Endothelial cell (in vitro differentiated cells): ENCODE measurements at regions not wholly inside any gene's neighbourhood (a gene's known extent, or its start where the extent isn't known, plus 50 kb on each side); places are given as distances from the start of the nearest gene placed in this dataset.
A peak's percentile ranks its signal among the peaks of the same experiment; 100 is the strongest.

ENCODE experiments used
- DNase-seq: peaks from one replicate; pipeline ENCODE4 v3.0.0; 2021; ENCODE audit warnings: low spot score
- H3K27ac Mint-ChIP-seq: one replicate; pipeline ENCODE4 v1.8.0; 2021; ENCODE audit warnings: mixed read lengths, inconsistent platforms; ENCODE audit not compliant: unreplicated experiment
- H3K27me3 Mint-ChIP-seq: one replicate; pipeline ENCODE4 v1.8.0; 2021; ENCODE audit warnings: mild to moderate bottlenecking, moderate library complexity, mixed read lengths, inconsistent platforms; ENCODE audit not compliant: unreplicated experiment
- H3K36me3 Mint-ChIP-seq: one replicate; pipeline ENCODE4 v1.8.0; 2021; ENCODE audit warnings: mild to moderate bottlenecking, low read depth, mixed read lengths, inconsistent platforms; ENCODE audit not compliant: unreplicated experiment
- H3K4me1 Mint-ChIP-seq: one replicate; pipeline ENCODE4 v1.8.0; 2021; ENCODE audit warnings: mild to moderate bottlenecking, mixed read lengths, inconsistent platforms; ENCODE audit not compliant: unreplicated experiment
- H3K4me3 Mint-ChIP-seq: one replicate; pipeline ENCODE4 v1.8.0; 2021; ENCODE audit warnings: mild to moderate bottlenecking, mixed read lengths, inconsistent platforms; ENCODE audit not compliant: unreplicated experiment
- H3K9me3 Mint-ChIP-seq: one replicate; pipeline ENCODE4 v1.8.0; 2021; ENCODE audit warnings: mixed read lengths, inconsistent platforms; ENCODE audit not compliant: unreplicated experiment
- TF ChIP-seq, protein P1 (sequence below): fragments of 200-600 bp; sonication (generic); IDR thresholded peaks from one replicate; pipeline ENCODE4 v1.5.0; 2021; ENCODE audit warnings: antibody characterized with exemption; ENCODE audit not compliant: unreplicated experiment

- no peaks in the 10 kb centered on the region for H3K9me3 Mint-ChIP-seq
- H3K4me1 Mint-ChIP-seq, result peaks cover 2% of the 10 kb centered on the region
- no peak overlapping the region for H3K4me3 Mint-ChIP-seq
- H3K36me3 Mint-ChIP-seq, result no peaks in the 10 kb centered on the region
- DNase-seq, result no peak
- TF ChIP-seq, protein P1, sequence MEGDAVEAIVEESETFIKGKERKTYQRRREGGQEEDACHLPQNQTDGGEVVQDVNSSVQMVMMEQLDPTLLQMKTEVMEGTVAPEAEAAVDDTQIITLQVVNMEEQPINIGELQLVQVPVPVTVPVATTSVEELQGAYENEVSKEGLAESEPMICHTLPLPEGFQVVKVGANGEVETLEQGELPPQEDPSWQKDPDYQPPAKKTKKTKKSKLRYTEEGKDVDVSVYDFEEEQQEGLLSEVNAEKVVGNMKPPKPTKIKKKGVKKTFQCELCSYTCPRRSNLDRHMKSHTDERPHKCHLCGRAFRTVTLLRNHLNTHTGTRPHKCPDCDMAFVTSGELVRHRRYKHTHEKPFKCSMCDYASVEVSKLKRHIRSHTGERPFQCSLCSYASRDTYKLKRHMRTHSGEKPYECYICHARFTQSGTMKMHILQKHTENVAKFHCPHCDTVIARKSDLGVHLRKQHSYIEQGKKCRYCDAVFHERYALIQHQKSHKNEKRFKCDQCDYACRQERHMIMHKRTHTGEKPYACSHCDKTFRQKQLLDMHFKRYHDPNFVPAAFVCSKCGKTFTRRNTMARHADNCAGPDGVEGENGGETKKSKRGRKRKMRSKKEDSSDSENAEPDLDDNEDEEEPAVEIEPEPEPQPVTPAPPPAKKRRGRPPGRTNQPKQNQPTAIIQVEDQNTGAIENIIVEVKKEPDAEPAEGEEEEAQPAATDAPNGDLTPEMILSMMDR, result no peak
- no peaks in the 10 kb centered on the region for H3K27me3 Mint-ChIP-seq
- H3K27ac Mint-ChIP-seq, result no peak overlapping the region
These were observed 91.7 kb upstream of the MBNL1 start for GRCh38 chr3:152176998-152177397.

- no peak for DNase-seq
- Mint-ChIP-seq H3K4me1 (peaks cover 2% of the 10 kb centered on the region), H3K27me3 (no peaks in the 10 kb centered on the region), H3K4me3 (no peak overlapping the region), H3K27ac (no peak overlapping the region), H3K9me3 (no peaks in the 10 kb centered on the region), H3K36me3 (no peaks in the 10 kb centered on the region)
- TF ChIP-seq, protein P1, result no peak
These were observed 91.0 kb upstream of the MBNL1 start for GRCh38 chr3:152177757-152178156.

GRCh38 chr3:152183473-152183872, 85.3 kb upstream of the MBNL1 start:
- TF ChIP-seq, protein P1, result peak; percentile 33
- Mint-ChIP-seq H3K27ac (no peak overlapping the region), H3K27me3 (no peaks in the 10 kb centered on the region), H3K36me3 (no peaks in the 10 kb centered on the region), H3K9me3 (no peaks in the 10 kb centered on the region), H3K4me3 (no peak overlapping the region), H3K4me1 (peaks cover 2% of the 10 kb centered on the region)
- peak; percentile 36 for DNase-seq

- Mint-ChIP-seq H3K27ac (no peak overlapping the region), H3K4me1 (peaks cover under 1% of the 10 kb centered on the region), H3K4me3 (no peak overlapping the region), H3K36me3 (no peaks in the 10 kb centered on the region), H3K27me3 (no peaks in the 10 kb centered on the region), H3K9me3 (no peaks in the 10 kb centered on the region)
- DNase-seq, result no peak
- TF ChIP-seq, protein P1, result no peak
These were observed 83.6 kb upstream of the MBNL1 start for GRCh38 chr3:152184971-152185686.

GRCh38 chr3:152185891-152186630, 82.7 kb upstream of the MBNL1 start:
- Mint-ChIP-seq H3K27me3 (no peaks in the 10 kb centered on the region), H3K4me3 (no peak overlapping the region), H3K4me1 (no peaks in the 10 kb centered on the region), H3K27ac (no peak overlapping the region), H3K36me3 (no peaks in the 10 kb centered on the region), H3K9me3 (no peaks in the 10 kb centered on the region)
- TF ChIP-seq, protein P1, result no peak
- no peak for DNase-seq
